ENCODE measurements at regions not wholly inside any gene's neighbourhood (a gene's known extent, or its start where the extent isn't known, plus 50 kb on each side); places are given as distances from the start of the nearest gene placed in this dataset.

GRCh38 chr3:35070088-35070487 is 569.2 kb upstream of the ARPP21 start:
- no peak for TF ChIP-seq POLR2A (IDR thresholded peaks at IDR 0.05; ENCODE audit: low read length)
- no peak for TF ChIP-seq GATA1 (IDR thresholded peaks at IDR 0.05; ENCODE audit: low read depth, low read length)
